HG02840 (cell line): ENCODE measurements at regions not wholly inside any gene's neighbourhood (a gene's known extent, or its start where the extent isn't known, plus 50 kb on each side); places are given as distances from the start of the nearest gene placed in this dataset.
"Not testable (repeated sequence)": the region's sequence is repeated elsewhere in the genome, so short reads cannot be mapped to it uniquely, and the experiment has no call there.

Source experiments
- ATAC-seq: cut with Tn5 transposase; IDR thresholded peaks from one replicate; pipeline ENCODE4 v1.9.1; 2021; ENCODE audit warnings: mild to moderate bottlenecking, moderate library complexity, moderate number of reproducible peaks; ENCODE audit not compliant: unreplicated experiment, low FRiP score

DNA sequence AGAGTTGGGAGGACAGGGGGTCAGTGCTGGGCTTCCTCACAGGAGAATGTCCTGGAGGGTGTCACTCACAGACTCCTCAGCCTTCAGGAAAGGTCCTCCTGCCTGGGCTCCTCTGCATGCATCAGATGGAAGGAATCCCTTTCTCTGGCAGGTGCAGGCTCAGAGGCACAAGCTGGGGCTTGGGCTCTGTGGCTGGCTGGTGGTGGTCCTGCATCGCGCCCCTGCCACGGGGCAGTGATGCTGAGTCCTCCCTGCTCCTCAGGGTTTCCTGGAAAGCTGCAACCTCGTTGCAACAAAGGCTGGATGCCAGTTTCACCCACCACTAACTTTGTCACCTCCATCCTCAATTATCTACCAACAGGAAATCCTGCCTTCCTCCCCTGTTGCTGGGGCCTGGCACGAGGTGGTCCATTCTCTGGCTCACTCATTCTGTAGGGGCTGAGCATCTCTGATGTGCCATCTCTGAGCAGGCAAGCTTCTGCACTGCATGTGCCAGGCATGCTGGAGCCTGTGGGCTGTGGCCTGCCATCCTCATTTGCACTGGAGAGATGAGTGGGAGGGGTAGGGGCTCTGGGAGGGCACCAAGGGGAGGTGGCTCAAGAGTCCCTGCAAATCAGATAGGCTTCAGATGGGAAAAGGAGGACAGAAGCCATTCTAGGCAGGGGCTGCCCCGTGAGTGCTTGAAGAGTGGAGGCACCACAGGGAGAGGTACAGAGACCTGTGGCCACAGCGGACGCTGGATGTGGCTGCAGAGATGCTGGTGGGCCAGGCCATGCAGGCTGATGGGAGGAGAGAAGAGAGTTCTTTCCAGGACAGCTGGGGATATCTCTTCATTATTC lies 272.6 kb upstream of the HS6ST1 start:
- ATAC-seq, result no peak

DNA sequence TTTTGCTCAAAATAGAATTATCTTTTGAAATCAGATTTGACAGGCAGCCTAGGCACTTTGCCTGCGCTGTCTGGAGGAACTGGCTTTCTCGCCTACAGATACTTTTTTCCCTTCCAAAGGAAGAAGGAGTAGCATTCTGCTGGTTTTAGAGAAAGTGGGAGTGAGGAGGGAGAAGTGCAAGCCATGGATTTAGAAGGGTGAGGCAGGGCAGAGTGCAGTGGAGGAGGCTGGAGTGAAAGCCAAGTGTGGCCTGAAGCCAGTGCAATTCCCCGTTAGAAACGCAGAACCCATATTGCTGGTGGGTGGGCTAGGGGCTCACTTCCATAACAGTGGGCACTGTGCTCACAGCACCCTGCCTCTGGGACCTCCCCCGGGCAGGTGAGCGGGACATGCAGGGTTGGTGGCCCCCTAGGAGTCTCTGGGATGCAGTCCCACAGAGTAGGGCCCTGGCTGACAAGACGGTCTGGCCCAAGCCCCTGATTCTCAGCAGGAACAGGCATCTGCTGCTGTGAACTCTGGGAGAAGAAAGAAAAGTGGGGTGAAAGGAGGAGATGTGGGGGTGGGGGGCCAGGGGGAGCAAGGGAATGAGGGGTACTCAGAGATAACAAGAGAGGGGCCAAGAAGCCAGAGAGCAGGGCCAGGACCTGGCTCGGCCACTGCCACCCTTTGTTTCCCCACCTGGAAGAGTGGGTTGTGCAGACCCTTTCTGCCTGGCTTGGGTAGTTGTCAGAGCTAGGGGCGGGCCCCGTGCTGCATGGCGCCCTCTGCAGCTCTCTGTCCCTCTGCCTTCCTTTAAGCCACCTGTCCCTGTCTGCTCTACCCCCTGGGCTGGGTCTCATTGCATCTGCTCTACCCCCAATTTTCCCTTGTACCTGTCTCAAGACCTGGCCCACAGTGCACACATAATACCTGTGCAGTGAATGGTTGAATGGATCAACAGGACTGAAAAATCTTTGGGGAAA lies 273.5 kb upstream of the HS6ST1 start:
- no peak for ATAC-seq

DNA sequence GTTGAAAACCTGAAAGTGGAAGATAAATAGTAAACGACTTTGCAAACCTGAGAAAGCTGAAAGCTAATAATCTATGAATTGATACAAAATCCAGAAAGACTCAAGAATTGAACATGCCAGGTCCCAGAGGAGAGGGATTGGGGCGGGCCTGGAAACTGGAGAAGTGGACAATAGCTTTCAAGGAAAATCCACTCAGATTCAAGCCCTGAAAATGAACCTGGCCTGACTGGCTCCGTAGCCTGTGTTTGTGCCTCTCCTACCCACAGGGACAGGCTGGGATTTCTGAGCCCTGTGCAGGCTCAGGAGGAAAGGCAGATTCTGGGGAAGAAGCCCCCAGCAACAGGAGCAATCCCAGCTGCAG lies 274.8 kb upstream of the HS6ST1 start:
- no peak for ATAC-seq

DNA sequence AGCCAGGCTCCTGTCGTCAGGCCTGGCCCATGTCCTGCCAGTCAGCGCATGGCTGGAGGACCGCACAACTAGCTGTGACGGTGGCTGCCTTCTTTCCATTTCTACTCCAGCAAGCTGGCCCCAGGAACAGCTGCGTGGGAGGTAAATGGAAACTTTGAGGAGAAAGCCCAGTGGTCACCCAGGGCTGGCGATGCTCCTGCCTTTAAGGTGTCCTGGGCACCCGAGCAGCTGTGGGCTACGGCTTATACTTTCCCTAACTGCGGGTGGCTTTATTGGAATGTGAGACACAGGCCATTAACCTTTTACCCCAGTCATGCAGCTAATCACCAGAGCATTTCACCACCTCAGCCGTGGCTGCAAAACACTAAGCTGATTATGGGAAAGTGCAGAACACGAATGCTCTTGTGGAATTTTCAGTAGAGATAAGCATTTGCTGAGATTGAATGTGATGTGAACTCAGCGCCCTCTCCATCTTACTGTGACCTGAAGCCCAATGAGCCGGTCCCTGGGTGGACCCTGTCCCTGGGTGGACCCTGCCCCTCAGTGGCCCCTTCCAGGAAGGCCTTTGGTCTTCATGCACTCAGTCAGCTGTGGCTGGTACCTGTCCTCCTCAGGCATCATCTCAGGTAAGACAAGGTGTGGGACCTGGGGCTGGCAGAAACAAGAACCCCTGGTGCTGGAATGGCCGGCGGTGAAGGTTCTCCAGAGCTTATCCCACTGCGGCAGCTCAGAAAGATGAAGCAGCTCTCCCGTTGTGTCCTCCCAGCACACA lies 275.4 kb upstream of the HS6ST1 start:
- no peak for ATAC-seq

DNA sequence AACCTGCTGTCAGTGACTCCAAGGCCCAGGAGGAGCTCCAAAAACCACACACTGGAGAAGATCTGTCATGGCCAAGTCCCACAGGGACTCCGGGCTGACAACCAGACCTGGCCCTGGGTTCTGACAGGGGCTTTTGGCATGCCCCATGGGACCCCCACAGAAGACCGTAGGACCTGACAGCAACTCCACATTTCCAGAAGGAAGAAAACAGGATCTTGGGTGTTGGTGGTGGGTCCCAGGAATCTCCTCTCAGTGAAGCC lies 275.9 kb upstream of the HS6ST1 start:
- no peak for ATAC-seq

DNA sequence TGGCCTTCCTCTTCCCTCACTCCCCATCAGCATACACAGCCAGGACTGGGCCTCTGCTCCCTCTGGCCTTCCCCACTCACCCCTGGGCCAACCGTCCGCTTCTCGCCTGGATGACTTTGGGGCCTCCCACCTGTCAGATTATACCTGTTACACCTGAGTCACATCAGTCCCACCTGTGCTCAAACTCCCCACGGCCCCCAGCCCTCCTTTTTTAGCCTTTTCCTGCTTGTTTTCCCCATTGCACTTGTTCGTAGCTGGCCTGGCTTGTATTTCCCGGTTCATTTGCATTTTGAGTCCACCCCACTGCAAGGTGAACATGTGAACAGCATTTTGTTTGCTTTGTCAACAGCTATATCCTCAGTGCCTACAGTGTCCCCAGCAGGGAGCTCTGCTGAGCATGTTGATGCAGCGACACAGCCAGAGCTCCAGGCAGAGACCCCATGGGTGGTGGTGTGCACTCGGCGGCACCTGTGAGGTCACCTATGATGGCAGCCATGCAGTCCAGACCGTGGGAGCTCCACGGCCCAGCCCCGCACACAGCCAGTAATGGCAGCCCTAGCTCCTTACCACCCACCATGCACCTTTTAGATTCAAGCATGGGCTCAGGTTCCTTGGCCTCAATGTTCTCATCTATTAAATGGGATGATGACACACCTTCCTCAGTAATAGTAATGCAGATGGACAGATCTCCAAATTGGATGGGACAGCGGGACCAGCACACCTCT lies 276.4 kb upstream of the HS6ST1 start:
- ATAC-seq, result no peak

DNA sequence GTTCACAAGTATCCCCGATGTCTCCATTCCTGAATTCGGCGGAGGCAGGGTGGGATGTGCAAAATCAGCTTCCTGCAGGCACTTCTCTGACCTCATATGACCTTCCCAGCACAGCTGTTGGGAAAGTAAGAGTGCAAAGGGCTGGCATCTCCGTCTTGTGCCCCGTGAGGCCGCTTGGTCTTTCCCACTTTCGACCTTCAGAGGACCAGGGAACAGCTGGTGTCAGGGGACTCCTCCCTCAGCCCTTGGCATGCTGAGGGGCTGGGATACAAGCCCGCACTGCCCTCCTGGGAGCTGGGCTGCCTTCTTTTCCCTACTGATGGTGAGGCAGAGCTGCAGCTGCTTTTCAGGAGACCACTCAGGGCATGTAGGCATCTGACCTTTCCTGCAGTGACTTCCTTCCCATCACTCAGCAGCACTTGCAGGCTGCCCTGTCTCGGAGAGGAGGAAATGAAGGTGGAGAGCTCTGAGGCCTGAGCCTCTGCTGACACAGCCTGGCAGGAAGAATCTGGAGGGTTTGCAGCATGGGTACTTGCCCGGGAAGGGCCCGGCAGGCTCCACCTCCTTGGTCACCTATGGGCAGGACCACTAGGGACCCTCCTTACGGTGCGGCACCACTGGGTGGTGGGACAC lies 277.2 kb upstream of the HS6ST1 start:
- ATAC-seq, result no peak

DNA sequence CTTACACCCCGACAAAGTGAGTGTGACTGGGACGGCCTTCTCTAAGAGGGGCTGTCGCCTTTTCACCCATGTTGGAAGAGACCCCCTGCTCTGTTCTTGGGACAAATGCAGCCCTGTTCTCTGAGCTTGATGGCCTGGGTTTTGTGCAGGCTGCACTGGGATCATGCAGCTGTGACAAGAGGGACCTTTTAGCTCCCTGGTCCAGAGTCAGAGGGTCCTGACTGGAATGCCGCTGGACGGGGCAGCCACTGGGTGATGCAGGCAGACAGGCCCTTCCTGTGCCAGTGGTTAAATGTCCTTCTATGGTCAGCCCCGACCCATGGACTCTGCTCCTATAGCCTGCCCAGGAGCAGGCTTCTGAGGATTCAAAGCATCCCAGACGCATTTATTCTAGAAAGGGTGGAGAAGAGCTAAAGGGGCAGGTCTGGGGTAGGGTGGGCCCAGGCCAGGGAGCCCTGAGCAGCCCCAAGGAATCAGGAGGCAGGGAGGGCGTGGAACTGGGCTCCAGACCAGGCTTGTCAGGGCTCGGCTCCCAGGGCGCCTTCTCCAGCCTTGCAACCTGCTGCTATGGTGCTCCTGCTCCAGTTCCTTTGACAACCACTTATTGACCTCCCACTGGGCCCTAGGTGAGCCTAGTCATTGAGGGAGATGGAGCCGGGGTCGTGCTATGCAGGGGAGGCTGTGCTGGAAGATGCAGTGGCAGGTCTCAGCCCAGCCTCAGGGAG lies 277.9 kb upstream of the HS6ST1 start:
- ATAC-seq, result no peak

DNA sequence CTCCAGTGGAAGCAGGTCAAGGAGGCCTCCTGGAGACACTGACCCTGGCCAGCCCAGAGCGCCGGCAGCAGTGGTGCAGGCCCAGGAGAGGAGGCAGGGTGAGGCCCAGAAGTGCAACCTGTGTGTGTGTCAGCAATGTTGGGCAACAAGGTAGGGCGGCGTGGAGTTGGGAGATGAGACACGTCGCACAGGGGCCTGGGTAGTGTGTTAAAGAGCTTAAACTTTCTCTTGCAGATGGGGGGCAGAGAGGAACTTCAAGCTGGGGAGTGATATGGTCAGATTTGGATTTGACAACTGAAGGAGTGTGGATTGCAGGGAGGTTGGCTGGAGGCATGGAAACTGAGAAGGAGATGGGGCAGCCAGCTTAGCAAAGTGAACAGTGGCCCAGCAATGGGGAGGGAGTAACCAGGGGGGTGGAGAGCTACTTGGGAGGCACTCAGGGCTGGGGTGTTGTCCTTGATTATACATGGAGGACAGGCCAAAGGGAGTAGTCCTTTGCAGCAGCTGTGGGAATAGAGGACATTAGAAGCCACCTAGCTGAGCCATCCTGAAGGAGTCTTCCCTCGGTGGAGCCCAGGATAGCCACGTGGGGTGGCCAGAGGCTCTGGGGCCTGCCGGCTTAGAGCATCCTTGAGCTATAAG lies 278.6 kb upstream of the HS6ST1 start:
- ATAC-seq, result no peak

DNA sequence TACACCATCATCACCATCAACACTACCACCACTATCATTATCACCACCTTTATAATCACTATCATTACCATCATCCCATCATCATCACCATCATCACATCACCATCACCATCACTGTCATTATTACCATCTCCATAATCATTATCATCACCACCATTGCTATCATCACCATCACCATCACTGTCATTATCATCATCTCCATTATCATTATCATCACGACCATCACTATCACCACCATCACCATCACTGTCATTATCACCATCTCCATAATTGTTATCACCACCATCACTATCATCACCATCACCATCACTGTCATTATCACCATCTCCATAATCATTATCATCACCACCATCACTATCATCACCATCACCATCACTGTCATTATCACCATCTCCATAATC lies 279.6 kb upstream of the HS6ST1 start:
- ATAC-seq, result not testable (repeated sequence)

DNA sequence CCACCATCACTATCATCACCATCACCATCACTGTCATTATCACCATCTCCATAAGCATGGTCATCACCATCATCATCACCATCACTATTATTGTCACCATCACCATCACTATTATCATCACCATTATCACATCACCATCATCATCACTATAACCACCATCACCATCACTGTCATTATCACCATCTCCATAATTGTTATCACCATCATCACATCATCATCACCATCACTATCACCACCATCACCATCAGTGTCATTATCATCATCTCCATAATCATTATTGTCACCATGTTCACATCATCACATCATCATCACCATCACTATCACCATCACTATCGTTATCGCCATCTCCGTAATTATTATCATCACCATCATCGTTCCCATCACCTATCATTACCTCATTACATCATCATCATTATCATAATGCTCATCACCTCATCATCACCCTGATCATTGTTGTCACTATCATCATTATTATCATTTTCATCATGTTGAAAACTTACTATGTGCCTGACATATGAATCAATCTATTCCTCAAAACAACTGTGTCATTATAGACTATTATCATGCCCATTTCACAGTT lies 280.3 kb upstream of the HS6ST1 start:
- no peak for ATAC-seq

DNA sequence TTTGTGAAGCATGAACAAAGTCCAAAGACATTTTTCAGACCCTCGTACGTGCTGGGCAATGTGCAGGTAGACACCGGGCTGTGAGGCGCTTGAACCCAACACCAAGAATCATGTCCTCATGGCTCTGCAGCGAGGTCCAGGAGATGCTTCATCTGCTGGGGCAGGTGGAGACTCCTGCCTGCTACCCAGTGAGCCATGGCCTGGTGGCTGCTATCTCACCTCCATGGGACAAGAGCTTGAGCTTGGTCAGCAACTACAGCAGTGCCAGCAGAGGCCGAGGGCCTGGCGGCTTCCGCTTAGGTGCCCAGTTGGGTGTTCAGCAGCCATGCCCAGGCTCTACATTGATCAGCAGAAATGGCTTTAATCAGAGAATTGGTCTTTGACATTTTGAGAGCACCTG lies 281.0 kb upstream of the HS6ST1 start:
- no peak for ATAC-seq

DNA sequence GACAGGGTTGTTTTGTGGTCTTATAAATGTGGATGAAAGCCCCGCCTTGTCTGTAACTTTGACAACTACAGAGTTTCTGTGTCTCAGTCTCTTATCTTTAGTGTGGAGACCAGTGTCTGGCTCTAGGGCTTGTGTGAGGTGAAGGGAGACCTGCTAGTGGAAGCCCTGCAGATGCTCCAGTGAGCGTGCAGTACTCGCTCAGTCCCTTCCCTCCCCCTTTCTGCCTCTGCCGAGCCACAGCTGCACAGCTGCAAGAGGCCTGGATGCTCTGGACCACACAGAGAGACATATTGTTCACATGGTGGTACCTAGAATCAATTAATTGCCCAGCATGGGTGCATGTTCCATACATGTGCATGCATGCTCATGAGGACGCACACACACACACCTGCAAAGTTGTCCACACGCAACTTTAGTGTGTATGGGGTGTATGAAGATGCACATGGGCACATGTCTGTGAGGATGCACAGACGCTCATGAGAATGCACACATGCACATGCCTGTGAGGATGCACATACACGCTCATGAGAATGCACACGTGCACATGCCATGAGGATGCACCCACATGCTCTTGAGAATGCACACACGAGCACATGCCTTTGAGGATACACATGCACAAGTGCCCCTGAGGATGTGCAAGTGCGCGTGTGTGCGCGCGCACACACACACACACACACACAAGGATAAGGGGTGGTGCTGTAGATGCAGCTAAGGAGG lies 282.1 kb upstream of the HS6ST1 start:
- ATAC-seq, result no peak

DNA sequence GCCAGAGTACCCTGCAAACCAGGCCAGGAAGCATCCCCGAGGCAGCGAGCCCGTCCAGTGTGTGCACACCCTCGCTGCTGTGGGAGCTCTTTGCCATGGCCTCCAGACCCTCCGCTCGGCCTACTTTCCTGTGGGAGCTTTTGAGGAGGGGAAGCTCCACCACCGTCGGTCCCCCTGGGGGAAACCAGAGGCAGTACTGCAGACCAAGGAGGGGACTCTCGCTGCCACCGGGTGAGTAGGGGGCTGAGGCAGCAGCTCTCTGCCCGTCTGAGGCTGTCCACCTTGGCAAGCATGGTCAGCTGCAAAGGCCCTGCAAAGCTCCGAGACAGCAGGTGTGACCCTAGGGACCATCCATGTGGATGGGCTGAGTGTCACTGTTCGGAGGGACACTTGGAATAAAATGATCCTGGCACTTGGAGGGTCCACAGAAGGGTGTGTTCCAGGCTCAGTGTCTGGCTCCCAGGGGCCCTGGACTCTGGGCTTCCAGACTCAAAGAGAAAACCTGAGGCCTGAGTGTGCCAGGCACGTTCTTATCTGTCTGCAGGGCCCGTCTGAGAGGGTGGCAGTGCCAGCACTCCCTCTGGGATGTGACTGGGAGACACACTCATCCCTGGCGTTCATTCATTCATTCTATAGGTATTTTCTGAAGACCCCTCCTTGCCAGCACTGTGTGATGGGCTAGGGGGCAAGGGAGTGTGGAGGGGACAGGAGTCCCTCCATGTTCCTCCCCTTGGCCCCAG lies 282.8 kb upstream of the HS6ST1 start:
- no peak for ATAC-seq

DNA sequence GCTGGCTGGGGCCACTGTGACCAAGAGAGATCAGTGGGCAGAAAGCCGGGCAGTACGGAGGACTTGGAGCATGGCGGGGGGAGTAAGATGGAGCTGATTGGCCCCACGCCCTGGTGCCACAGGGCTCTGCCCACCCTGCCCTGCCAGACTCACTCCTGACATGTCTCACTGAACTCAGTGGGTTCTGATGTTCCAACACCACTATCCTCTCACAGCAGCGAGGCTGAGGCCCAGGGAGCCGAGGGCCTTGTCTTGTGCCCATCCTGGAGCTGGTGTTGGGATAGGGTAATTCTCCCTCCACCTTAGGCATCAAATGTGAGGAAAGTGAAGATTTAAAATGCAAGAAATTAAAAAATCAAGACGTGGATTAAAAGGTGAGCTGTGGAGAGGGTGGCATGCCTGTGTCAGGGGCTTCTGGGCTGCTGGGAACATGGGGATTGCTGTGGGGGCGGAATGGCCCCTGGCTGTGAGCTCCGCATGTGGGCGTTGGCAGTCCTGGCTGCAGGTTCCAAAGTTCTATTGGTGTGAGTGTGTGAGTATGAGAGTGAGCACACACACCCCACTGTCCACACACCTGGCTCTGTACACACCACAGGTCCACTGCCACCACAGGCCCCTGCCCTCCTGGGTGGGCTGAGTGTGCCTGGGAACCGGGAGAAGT lies 283.5 kb upstream of the HS6ST1 start:
- no peak for ATAC-seq

DNA sequence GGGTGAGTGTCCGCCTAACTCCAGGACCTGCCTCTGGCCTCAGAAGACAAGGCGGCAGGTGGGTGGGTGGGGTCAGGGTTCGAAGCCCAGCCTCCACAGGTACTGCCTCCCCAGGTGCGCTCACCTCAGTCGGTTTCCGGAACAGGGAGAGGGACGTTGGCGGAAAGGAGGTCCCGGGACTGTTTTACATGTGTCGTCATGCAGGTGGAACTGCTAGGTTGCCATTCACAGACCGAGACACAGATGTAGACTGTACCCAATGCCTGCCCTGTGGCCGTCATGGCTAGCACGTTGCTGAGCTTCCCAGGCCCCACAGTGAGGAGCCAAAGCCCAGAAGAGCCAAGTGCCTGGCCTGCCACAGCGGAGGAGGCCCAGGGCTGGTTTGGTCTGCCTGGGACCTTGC lies 284.0 kb upstream of the HS6ST1 start:
- no peak for ATAC-seq
